ENCODE measurements at regions not wholly inside any gene's neighbourhood (a gene's known extent, or its start where the extent isn't known, plus 50 kb on each side); places are given as distances from the start of the nearest gene placed in this dataset.

DNA sequence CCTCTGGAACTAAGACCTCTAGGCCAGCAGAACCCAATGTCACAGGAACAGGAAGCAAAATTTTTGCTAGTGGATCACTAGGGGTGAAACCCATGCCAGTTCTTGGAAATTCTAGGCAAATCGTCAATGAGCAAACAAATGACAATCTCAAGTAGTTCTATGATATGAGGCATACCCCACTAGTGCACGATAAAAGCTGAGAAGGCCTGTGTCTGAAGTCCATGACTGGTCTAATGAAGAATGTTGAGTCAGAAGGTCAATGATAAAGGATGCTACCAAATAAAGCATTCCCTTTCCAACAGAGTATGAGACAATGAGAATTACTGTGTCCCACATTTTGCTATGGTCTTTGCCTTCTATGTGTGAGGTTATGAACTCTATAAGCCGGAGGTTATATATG is 149.4 kb upstream of the NOX3 start:
- TF ChIP-seq EZH2 (IDR thresholded peaks at IDR 0.05; ENCODE audit: low read length) (no peak), CTCF (optimal IDR thresholded peaks at IDR 0.05 in 1 of 3, IDR thresholded peaks at IDR 0.05 in 1 of 3, conservative IDR thresholded peaks at IDR 0.05 in 1 of 3; ENCODE audit: extremely low read depth in 1 of 3, insufficient read depth in 2 of 3, low read length in 3 of 3) (no peak)
- Histone ChIP-seq H3K79me2 (ENCODE audit: control insufficient read depth, insufficient read depth, low read length) (no peaks in the 10 kb centered on the region), H4K20me1 (ENCODE audit: control insufficient read depth, extremely low read depth, insufficient read depth, low read length) (no peaks in the 10 kb centered on the region), H3K4me2 (ENCODE audit: control insufficient read depth, extremely low read depth, insufficient read depth, low read depth, low read length) (no peak overlapping the region), H3K4me1 (ENCODE audit: control insufficient read depth, extremely low read depth, insufficient read depth, low read length) (no peaks in the 10 kb centered on the region), H3K9me1 (ENCODE audit: control insufficient read depth, extremely low read depth, insufficient read depth, low read length) (no peaks in the 10 kb centered on the region), H3K27me3 (ENCODE audit: control insufficient read depth, extremely low read depth, insufficient read depth, low read length) (no peaks in the 10 kb centered on the region), H3K9ac (ENCODE audit: control insufficient read depth, extremely low read depth, insufficient read depth, low read length) (no peak overlapping the region), H3K4me3 (ENCODE audit: control insufficient read depth in 2 of 3, extremely low read depth in 1 of 3, insufficient read depth in 2 of 3, low read depth in 1 of 3, low read length in 3 of 3) (no peak overlapping the region), H3K27ac (ENCODE audit: control insufficient read depth, insufficient read depth, low read length) (no peak overlapping the region), H3K9me3 (ENCODE audit: control insufficient read depth, low read depth, low read length) (no peaks in the 10 kb centered on the region), H3K36me3 (ENCODE audit: control insufficient read depth in 2 of 2, extremely low read depth in 1 of 2, insufficient read depth in 2 of 2, low read length in 2 of 2) (no peaks in the 10 kb centered on the region), H2AFZ (ENCODE audit: control insufficient read depth, low read length) (no peak overlapping the region)
- FAIRE-seq: no peak
- DNase-seq (ENCODE audit: low read depth, low spot score): no peak
- dilution Hi-C loops (cut with MboI; ENCODE audit: extremely low pct_ligation_motif_present, low sequenced_read_pairs): no loop called here

- no peaks in the 10 kb centered on the region for H3K36me3 ChIP-seq (ENCODE audit: control insufficient read depth in 2 of 2, extremely low read depth in 1 of 2, insufficient read depth in 2 of 2, low read length in 2 of 2)
Measured at GRCh38 chr6:155599561-155599960, 143.9 kb upstream of the NOX3 start.

More at GRCh38 chr6:155599561-155599960, 143.9 kb upstream of the NOX3 start:
- Histone ChIP-seq H3K9ac (ENCODE audit: control insufficient read depth, extremely low read depth, insufficient read depth, low read length) (no peak overlapping the region), H3K9me1 (ENCODE audit: control insufficient read depth, extremely low read depth, insufficient read depth, low read length) (no peaks in the 10 kb centered on the region), H2AFZ (ENCODE audit: control insufficient read depth, low read length) (no peak overlapping the region), H3K4me3 (ENCODE audit: control insufficient read depth in 2 of 3, extremely low read depth in 1 of 3, insufficient read depth in 2 of 3, low read depth in 1 of 3, low read length in 3 of 3) (no peak overlapping the region), H3K27me3 (ENCODE audit: control insufficient read depth, extremely low read depth, insufficient read depth, low read length) (no peaks in the 10 kb centered on the region), H3K4me2 (ENCODE audit: control insufficient read depth, extremely low read depth, insufficient read depth, low read depth, low read length) (no peak overlapping the region), H3K9me3 (ENCODE audit: control insufficient read depth, low read depth, low read length) (no peaks in the 10 kb centered on the region), H3K4me1 (ENCODE audit: control insufficient read depth, extremely low read depth, insufficient read depth, low read length) (no peaks in the 10 kb centered on the region), H3K79me2 (ENCODE audit: control insufficient read depth, insufficient read depth, low read length) (no peaks in the 10 kb centered on the region), H3K27ac (ENCODE audit: control insufficient read depth, insufficient read depth, low read length) (no peak overlapping the region), H4K20me1 (ENCODE audit: control insufficient read depth, extremely low read depth, insufficient read depth, low read length) (no peaks in the 10 kb centered on the region)
- dilution Hi-C loops (cut with MboI; ENCODE audit: extremely low pct_ligation_motif_present, low sequenced_read_pairs): no loop called here
- FAIRE-seq (no peak), DNase-seq (ENCODE audit: low read depth, low spot score) (no peak)
- TF ChIP-seq CTCF (optimal IDR thresholded peaks at IDR 0.05 in 1 of 3, IDR thresholded peaks at IDR 0.05 in 1 of 3, conservative IDR thresholded peaks at IDR 0.05 in 1 of 3; ENCODE audit: extremely low read depth in 1 of 3, insufficient read depth in 2 of 3, low read length in 3 of 3) (no peak), EZH2 (IDR thresholded peaks at IDR 0.05; ENCODE audit: low read length) (no peak)

Data from keratinocyte (primary cell).